ENCODE measurements at regions not wholly inside any gene's neighbourhood (a gene's known extent, or its start where the extent isn't known, plus 50 kb on each side); places are given as distances from the start of the nearest gene placed in this dataset.

DNA sequence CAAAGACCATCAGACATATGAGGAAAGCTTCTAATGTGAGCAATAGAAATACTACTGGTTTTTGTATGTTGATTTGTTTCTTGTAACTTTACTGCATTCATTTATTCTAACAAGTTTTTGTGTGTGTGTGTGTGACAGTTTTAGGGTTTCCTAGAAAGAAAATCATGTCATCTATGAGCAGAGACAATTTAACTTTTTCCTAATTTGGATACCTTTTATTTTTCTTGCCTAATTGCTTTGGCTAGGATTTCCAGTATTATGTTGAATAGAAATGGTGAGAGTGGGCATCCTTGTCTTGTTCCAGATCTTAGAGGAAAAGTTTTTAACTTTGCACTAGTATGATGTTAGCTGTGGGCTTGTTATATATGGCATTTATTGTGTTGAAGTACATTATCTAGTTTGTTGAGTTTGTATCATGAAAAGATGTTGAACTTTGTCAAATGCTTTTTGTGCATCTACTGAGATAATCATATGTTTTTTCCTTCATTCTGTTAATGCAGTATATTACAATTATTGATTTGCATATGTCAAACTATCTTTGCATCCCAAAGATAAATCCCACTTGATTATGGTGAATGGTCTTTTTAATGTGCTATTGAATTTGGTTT is 117.3 kb upstream of the CDC42EP3 start:
- intact Hi-C loops (cut with DNase I) = no loop called here
- no peaks in the 10 kb centered on the region for H3K9me3 ChIP-seq
- DNase-seq (ENCODE audit: low spot score) = no peak
- H3K4me3 ChIP-seq = no peak overlapping the region
- no peaks in the 10 kb centered on the region for H3K27me3 ChIP-seq (replicated peaks; ENCODE audit: insufficient read depth)
- H3K27ac ChIP-seq = no peak overlapping the region
- no peaks in the 10 kb centered on the region for H3K36me3 ChIP-seq
- H3K4me1 ChIP-seq (replicated peaks) = no peaks in the 10 kb centered on the region
- no peak for TF ChIP-seq POLR2A (IDR thresholded peaks at IDR 0.05)
- no peak for TF ChIP-seq POLR2AphosphoS5 (IDR thresholded peaks at IDR 0.05)
- TF ChIP-seq, protein P1, sequence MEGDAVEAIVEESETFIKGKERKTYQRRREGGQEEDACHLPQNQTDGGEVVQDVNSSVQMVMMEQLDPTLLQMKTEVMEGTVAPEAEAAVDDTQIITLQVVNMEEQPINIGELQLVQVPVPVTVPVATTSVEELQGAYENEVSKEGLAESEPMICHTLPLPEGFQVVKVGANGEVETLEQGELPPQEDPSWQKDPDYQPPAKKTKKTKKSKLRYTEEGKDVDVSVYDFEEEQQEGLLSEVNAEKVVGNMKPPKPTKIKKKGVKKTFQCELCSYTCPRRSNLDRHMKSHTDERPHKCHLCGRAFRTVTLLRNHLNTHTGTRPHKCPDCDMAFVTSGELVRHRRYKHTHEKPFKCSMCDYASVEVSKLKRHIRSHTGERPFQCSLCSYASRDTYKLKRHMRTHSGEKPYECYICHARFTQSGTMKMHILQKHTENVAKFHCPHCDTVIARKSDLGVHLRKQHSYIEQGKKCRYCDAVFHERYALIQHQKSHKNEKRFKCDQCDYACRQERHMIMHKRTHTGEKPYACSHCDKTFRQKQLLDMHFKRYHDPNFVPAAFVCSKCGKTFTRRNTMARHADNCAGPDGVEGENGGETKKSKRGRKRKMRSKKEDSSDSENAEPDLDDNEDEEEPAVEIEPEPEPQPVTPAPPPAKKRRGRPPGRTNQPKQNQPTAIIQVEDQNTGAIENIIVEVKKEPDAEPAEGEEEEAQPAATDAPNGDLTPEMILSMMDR (IDR thresholded peaks at IDR 0.05) = no peak

- H3K27me3 ChIP-seq (replicated peaks; ENCODE audit: insufficient read depth) = no peaks in the 10 kb centered on the region
- no peaks in the 10 kb centered on the region for H3K4me1 ChIP-seq (replicated peaks)
- WGBS = 79% methylated on average over 2 of the region's 2 CpGs
- no peak for DNase-seq (ENCODE audit: low spot score)
- intact Hi-C loops (cut with DNase I) = no loop called here
- H3K36me3 ChIP-seq = no peaks in the 10 kb centered on the region
- H3K9me3 ChIP-seq = no peaks in the 10 kb centered on the region
- H3K4me3 ChIP-seq = no peak overlapping the region
- TF ChIP-seq, protein P1 (IDR thresholded peaks at IDR 0.05) = no peak
- no peak for TF ChIP-seq POLR2AphosphoS5 (IDR thresholded peaks at IDR 0.05)
- TF ChIP-seq POLR2A (IDR thresholded peaks at IDR 0.05) = no peak
- no peak overlapping the region for H3K27ac ChIP-seq
These were observed 118.6 kb upstream of the CDC42EP3 start for GRCh38 chr2:37790019-37790418.

DNA sequence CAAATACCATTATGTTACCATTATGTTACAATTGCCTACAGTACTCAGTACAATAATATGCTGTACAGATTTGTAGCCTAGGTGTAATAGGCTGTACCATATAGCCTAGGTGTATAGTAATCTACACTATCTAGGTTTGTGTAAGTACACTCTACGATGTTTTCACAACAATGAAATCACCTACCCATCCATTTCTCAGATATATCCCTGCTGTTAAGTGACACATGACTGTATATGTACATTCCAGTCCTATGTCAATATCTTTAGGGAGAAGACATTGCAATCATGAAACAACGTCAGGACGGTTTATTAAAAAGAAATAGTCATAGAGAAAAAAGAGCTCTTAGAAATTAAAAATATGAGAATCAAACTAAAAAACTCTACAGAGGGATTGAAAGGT is 119.0 kb upstream of the CDC42EP3 start:
- Histone ChIP-seq H3K27me3 (replicated peaks; ENCODE audit: insufficient read depth) (no peaks in the 10 kb centered on the region), H3K4me3 (no peak overlapping the region), H3K36me3 (no peaks in the 10 kb centered on the region), H3K9me3 (no peaks in the 10 kb centered on the region), H3K4me1 (replicated peaks) (no peaks in the 10 kb centered on the region), H3K27ac (no peak overlapping the region)
- no peak for TF ChIP-seq POLR2AphosphoS5 (IDR thresholded peaks at IDR 0.05)
- intact Hi-C loops (cut with DNase I) = no loop called here
- 80% methylated on average over 3 of the region's 3 CpGs for WGBS
- no peak for DNase-seq (ENCODE audit: low spot score)

DNA sequence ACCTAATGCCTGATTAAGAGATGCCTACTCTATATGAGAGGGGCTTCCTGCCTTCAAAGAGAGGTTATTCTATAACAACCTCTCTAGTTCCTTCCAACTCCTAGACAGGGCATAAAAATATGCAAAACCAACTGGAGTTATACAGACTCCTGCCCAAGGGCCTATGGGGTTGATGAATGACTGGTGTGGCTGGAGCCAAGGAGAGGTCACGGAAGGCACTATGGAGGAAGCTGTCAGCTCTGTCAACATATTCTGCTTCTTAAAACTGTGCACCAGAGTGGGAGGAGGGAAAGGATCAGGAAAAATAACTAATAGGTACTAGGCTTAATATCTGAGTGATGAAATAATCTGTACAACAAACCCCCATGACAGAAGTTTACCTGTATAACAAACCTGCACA is 120.9 kb upstream of the CDC42EP3 start:
- no peak for DNase-seq (ENCODE audit: low spot score)
- Histone ChIP-seq H3K4me1 (replicated peaks) (no peaks in the 10 kb centered on the region), H3K4me3 (no peak overlapping the region), H3K9me3 (no peaks in the 10 kb centered on the region), H3K36me3 (no peaks in the 10 kb centered on the region), H3K27me3 (replicated peaks; ENCODE audit: insufficient read depth) (no peaks in the 10 kb centered on the region), H3K27ac (no peak overlapping the region)
- TF ChIP-seq POLR2A (IDR thresholded peaks at IDR 0.05) (no peak), POLR2AphosphoS5 (IDR thresholded peaks at IDR 0.05) (no peak)
- TF ChIP-seq, protein P1 (IDR thresholded peaks at IDR 0.05) = no peak
- intact Hi-C loops (cut with DNase I) = no loop called here
- WGBS = 79% methylated on average over 1 of the region's 1 CpG

DNA sequence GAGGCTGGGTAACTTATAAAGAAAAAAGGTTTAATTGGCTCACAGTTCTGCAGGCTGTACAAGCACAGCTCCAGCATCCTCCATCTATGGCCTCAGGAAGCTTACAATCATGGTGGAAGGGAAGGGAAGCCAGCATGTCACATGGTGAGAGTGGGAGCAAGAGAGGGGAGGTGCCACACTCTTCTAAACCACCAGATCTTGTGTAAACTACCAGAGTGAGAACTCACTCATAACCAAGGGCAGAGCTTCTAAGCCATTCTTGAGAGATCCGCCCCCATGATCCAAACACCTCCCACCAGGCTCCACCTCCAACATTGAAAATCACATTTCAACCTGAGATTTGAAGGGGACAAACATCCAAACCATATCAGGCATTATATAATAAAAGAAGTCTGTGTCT is 121.6 kb upstream of the CDC42EP3 start:
- no peak for DNase-seq (ENCODE audit: low spot score)
- Histone ChIP-seq H3K4me3 (no peak overlapping the region), H3K9me3 (no peaks in the 10 kb centered on the region), H3K4me1 (replicated peaks) (no peaks in the 10 kb centered on the region), H3K27ac (no peak overlapping the region), H3K36me3 (no peaks in the 10 kb centered on the region), H3K27me3 (replicated peaks; ENCODE audit: insufficient read depth) (no peaks in the 10 kb centered on the region)
- intact Hi-C loops (cut with DNase I) = no loop called here
- TF ChIP-seq, protein P1 (IDR thresholded peaks at IDR 0.05) = no peak
- no peak for TF ChIP-seq POLR2AphosphoS5 (IDR thresholded peaks at IDR 0.05)
- no peak for TF ChIP-seq POLR2A (IDR thresholded peaks at IDR 0.05)
- WGBS = 91% methylated on average over 1 of the region's 1 CpG

All from prostate gland (tissue), 2 donors.